Heart left ventricle (tissue), 16 donors: ENCODE measurements at regions not wholly inside any gene's neighbourhood (a gene's known extent, or its start where the extent isn't known, plus 50 kb on each side); places are given as distances from the start of the nearest gene placed in this dataset.

Source experiments
- ATAC-seq, 4 donors: fragments of 200-7000 bp; cut with Tn5 transposase; one replicate each; pipeline ENCODE4 v1.9.1; 2020 to 2022; ENCODE audit warnings: moderate library complexity in 4 of 4, mild to moderate bottlenecking in 3 of 4, moderate number of reproducible peaks in 1 of 4
- DNase-seq, 5 donors: peaks; one replicate each; pipeline ENCODE4 v3.0.0-alpha.2; 2020
- H3K27ac ChIP-seq, 12 donors: fragments of 200-600 bp; sonication (generic) in 4 of 12; one replicate each; pipeline versions ENCODE4 v1.5.0 to v1.8.0; 2016 to 2022; ENCODE audit warnings: mild to moderate bottlenecking in 2 of 12
- H3K27me3 ChIP-seq, 9 donors: fragments of 200-600 bp; sonication (generic) in 2 of 9; one replicate each; pipeline versions ENCODE4 v1.5.1 to v1.8.0; 2016 to 2022; ENCODE audit warnings: mild to moderate bottlenecking in 3 of 9
- H3K36me3 ChIP-seq, 9 donors: fragments of 200-600 bp; sonication (generic) in 2 of 9; one replicate each; pipeline versions ENCODE4 v1.5.0 to v1.8.0; 2018 to 2022; ENCODE audit warnings: mild to moderate bottlenecking in 2 of 9
- H3K4me1 ChIP-seq, 12 donors: fragments of 200-600 bp; sonication (generic) in 4 of 12; one replicate each; pipeline versions ENCODE4 v1.5.0 to v1.8.0; 2016 to 2022; ENCODE audit warnings: mild to moderate bottlenecking in 3 of 12
- H3K4me3 ChIP-seq, 12 donors: fragments of 200-600 bp; sonication (generic) in 4 of 12; one replicate each; pipeline versions ENCODE4 v1.5.0 to v1.8.0; 2017 to 2022; ENCODE audit warnings: mild to moderate bottlenecking in 9 of 12, moderate library complexity in 4 of 12
- H3K9me3 ChIP-seq, 12 donors: fragments of 200-600 bp; sonication (generic) in 4 of 12; one replicate each; pipeline versions ENCODE4 v1.5.0 to v1.8.0; 2016 to 2022; ENCODE audit warnings: mild to moderate bottlenecking in 1 of 12
- POLR2A ChIP-seq, 2 donors: fragments of 450-650 bp; IDR thresholded peaks; one replicate each; pipeline ENCODE4 v1.6.1; 2017; ENCODE audit warnings: antibody characterized with exemption in 2 of 2, mild to moderate bottlenecking in 2 of 2, moderate library complexity in 2 of 2
- WGBS, 4 donors: extraction: QIAGEN DNeasy Blood & Tissue Kit in 2 of 4; methylation state at CpG; one replicate each; pipeline versions ENCODE4 v1.1.5 to v1.1.7; 2013 to 2018; 5-methylcytosine and 5-hydroxymethylcytosine counted together
- intact Hi-C, 10 donors: fragments of 100-400 bp; cut with DNase I; formaldehyde crosslinking; loops; one replicate each; pipeline versions ENCODE4 v1.11.1 to v1.14.2; 2022
- TF ChIP-seq, protein P1 (sequence below), 12 donors: fragments of 200-600 bp; sonication (generic) in 4 of 12; IDR thresholded peaks; one replicate each; pipeline versions ENCODE4 v1.5.0 to v1.8.0; 2018 to 2022; ENCODE audit warnings: antibody characterized with exemption in 12 of 12, mild to moderate bottlenecking in 5 of 12
- donor health status: ischemic (EF 13 %, LVEDD 7.1; RV severe dilation, severe dysfunction).
- donor health status: healthy with polysubstance abuse.
- donor health status: DM: no; HTN: yes; CAD: no.
- donor health status: DM: no; HTN: no; CAD: no.
- donor health status: ischemic (EF 25% LVEDD 6.9; RV normal size, moderate dysfunction).
- donor health status: ischemic (EF 25% LVEDD 5.7; RV mildly dilated, moderate dysfunction).
- donor health status: healthy.
- donor health status: DM: yes; HTN: yes; CAD: no.
- donor health status: ischemic (EF 35%, LVEDD 5.7; RV mildly dilated, moderate dysfunction).
- donor health status: nonischemic (EF 11% LVEDD 7.7; RV severe dilation, severe dysfunction).
- donor health status: DM: yes; HTN: yes; CAD: no.
- donor health status: PGD.
- donor health status: ischemic (EF 29% LVEDD 5.4; RV normal size, mild dysfunction).
- donor health status: nonischemic (EF 23%, LVEDD 6.1; RV moderate dilation, normal function).

DNA sequence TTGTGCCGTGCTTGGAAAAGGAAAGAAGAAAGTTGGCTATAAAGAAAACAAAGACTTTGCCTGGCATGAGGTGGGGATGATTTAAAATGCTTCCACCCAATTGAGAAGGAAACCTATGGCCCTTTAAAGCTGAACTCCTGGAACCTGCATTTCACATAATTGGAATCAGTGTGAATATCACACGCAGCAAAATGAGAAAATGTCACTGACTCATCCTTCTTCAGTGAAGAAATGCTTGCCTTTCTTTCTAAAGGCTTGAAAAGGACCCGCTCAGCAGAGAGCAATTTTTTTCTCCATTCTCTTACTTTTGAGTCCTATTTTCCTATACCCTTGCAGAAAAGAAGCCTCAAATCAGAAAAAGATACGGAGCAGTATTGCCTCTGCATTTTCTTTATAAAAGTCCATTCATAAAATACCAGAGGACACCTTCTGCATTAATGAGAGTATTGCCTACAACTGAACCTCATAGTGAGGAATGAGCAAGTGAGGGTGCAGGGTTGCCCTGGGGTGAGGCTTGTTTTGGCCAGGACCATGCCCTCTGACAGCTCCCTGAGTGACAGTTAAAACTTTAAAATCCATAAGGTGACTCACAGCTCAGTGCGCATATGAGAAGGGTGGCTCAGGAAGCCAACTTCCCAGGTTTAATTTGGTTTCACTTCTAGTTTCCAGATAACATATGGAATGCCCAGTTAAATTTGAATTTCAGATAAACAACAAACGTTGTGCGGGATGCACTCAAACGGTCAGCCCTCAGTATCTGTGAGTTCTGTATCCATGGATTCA, 191.9 kb upstream of the GYPC start:
- H3K36me3 ChIP-seq: no peaks in the 10 kb centered on the region
- TF ChIP-seq, protein P1, sequence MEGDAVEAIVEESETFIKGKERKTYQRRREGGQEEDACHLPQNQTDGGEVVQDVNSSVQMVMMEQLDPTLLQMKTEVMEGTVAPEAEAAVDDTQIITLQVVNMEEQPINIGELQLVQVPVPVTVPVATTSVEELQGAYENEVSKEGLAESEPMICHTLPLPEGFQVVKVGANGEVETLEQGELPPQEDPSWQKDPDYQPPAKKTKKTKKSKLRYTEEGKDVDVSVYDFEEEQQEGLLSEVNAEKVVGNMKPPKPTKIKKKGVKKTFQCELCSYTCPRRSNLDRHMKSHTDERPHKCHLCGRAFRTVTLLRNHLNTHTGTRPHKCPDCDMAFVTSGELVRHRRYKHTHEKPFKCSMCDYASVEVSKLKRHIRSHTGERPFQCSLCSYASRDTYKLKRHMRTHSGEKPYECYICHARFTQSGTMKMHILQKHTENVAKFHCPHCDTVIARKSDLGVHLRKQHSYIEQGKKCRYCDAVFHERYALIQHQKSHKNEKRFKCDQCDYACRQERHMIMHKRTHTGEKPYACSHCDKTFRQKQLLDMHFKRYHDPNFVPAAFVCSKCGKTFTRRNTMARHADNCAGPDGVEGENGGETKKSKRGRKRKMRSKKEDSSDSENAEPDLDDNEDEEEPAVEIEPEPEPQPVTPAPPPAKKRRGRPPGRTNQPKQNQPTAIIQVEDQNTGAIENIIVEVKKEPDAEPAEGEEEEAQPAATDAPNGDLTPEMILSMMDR (IDR thresholded peaks at IDR 0.05): no peak
- no peak for TF ChIP-seq POLR2A (IDR thresholded peaks at IDR 0.05)
- DNase-seq: no peak
- no peaks in the 10 kb centered on the region for H3K9me3 ChIP-seq
- WGBS, 4 donors: 84 to 89% (median 87%) methylated on average over 8 of the region's 8 CpGs
- intact Hi-C loops: no loop called here
- no peak for ATAC-seq
- no peak overlapping the region for H3K4me3 ChIP-seq
- no peaks in the 10 kb centered on the region for H3K27me3 ChIP-seq
- H3K27ac ChIP-seq: no peak overlapping the region
- no peaks in the 10 kb centered on the region for H3K4me1 ChIP-seq

DNA sequence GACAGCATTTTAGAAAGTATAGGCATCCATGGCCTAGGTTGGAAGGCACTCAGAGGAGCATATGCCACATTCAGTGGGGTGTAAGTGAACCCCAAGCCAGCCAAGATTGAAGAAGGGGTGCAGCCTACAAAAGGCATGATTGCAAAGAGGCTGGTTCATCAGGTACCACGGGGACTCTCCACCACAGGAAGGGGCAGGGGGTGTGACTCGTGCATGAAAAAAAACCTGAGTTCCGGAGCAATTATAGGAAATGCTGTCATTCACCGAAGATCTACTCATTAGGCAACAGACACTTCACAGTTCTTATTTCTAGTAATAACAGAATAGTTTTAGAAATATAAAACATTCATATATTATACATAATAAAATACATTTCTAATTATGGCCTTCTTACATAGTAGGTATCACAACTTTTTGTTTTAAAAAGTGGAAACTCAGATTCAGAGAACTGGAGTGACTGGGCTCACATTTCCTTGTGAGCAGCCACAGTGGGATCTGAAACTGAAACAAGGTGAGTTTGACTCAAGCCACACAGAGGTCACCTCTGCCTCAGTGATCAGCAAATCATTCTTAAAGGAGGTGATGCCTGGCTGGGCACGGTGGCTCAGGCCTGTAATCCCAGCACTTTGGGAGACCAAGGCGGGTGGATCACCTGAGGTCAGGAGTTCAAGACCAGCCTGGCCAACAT, 188.4 kb upstream of the GYPC start:
- Histone ChIP-seq H3K4me1 (no peaks in the 10 kb centered on the region), H3K27me3 (no peaks in the 10 kb centered on the region), H3K36me3 (no peaks in the 10 kb centered on the region), H3K27ac (no peak overlapping the region), H3K4me3 (no peak overlapping the region), H3K9me3 (no peaks in the 10 kb centered on the region)
- TF ChIP-seq POLR2A (IDR thresholded peaks at IDR 0.05): no peak
- TF ChIP-seq, protein P1 (IDR thresholded peaks at IDR 0.05): no peak
- intact Hi-C loops: no loop called here
- DNase-seq (no peak), ATAC-seq (no peak)
- 73 to 81% (median 78%) methylated on average over 6 of the region's 6 CpGs for WGBS, 4 donors

DNA sequence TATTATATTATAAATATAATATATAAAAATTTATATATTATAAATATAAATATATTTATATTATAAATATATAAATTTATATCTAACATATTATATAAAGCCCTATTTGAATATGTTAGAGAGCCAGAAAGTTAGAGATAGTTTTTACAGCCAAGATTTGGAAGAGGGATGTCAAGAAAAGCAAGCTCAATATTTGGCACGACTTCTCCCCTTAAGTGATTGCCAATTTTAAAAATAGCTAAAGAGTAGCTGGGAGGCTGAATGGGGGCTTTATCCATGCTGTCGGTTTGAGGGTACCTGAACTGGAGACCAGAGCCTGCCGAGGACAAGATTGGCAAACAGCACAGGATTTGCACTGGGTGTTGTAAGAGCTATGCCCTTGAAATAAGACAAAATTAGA, 180.9 kb upstream of the GYPC start:
- no peak overlapping the region for H3K4me3 ChIP-seq
- H3K36me3 ChIP-seq: no peaks in the 10 kb centered on the region
- TF ChIP-seq, protein P1 (IDR thresholded peaks at IDR 0.05): no peak
- TF ChIP-seq POLR2A (IDR thresholded peaks at IDR 0.05): no peak
- no peak overlapping the region for H3K27ac ChIP-seq
- 33 to 43% (median 35%) methylated on average over 3 of the region's 3 CpGs for WGBS, 4 donors
- intact Hi-C loops: no loop called here
- ATAC-seq: no peak
- no peaks in the 10 kb centered on the region for H3K27me3 ChIP-seq
- DNase-seq: no peak
- no peaks in the 10 kb centered on the region for H3K4me1 ChIP-seq
- no peaks in the 10 kb centered on the region for H3K9me3 ChIP-seq

DNA sequence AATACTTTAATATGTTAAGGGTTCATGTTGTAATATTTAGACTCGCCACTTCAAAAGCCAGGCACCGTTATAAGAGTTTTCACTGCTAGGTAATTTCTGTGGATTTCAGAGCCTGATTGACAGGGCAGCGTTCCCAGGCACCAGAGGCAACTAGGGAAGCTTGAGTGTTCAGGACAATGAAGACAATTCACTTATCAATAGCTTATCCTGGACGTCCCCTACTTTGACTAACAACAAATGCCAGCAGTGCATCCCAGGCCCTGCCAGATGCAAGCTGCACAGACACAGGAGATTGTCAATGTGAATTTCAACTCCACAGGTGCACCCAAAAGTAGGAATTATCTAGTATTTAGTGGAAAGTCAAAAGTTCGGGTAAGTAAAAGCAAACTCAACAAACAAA, 179.3 kb upstream of the GYPC start:
- DNase-seq (no peak), ATAC-seq (no peak)
- Histone ChIP-seq H3K4me1 (no peaks in the 10 kb centered on the region), H3K4me3 (no peak overlapping the region), H3K27ac (no peak overlapping the region), H3K27me3 (no peaks in the 10 kb centered on the region), H3K9me3 (no peaks in the 10 kb centered on the region), H3K36me3 (no peaks in the 10 kb centered on the region)
- intact Hi-C loops: no loop called here
- TF ChIP-seq, protein P1 (IDR thresholded peaks at IDR 0.05): no peak
- 46 to 63% (median 62%) methylated on average over 5 of the region's 5 CpGs for WGBS, 4 donors
